OCI-LY7 (cell line): ENCODE measurements at regions not wholly inside any gene's neighbourhood (a gene's known extent, or its start where the extent isn't known, plus 50 kb on each side); places are given as distances from the start of the nearest gene placed in this dataset.

Experiments
- EZH2phosphoT487 ChIP-seq: fragments of 200-600 bp; sonication (generic); IDR thresholded peaks from 2 replicates; pipeline ENCODE4 v1.6.1; 2018; ENCODE audit warnings: low read depth, borderline replicate concordance, mild to moderate bottlenecking, mixed run types, antibody characterized with exemption, low read length, moderate library complexity, mixed read lengths
- TF ChIP-seq, protein P1 (sequence below): fragments of 200-600 bp; sonication (generic); conservative IDR thresholded peaks from 2 replicates; pipeline ENCODE4 v1.5.1; 2014; ENCODE audit warnings: mild to moderate bottlenecking, antibody characterized with exemption, low read length, moderate library complexity, mixed read lengths

DNA sequence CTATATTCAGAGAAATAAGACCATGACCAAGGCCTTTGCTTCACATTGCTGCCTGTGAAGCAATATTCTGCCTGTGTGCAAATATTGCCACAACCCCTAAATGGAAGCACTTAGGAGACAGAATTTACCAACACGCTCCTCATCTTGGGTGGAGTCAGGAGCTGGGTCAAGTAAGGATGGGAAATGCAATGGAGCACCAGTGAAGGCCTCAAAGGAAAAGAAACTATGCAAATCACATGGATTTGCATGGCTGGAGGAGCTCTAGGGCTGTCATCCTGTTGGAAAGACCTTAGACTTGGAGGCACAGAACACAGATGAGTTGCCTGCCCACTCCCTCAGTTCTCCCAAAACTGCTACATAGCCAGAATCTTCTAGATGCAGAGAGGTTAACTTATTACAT lies 435.5 kb downstream of the SIPA1L2 start:
- TF ChIP-seq, protein P1, sequence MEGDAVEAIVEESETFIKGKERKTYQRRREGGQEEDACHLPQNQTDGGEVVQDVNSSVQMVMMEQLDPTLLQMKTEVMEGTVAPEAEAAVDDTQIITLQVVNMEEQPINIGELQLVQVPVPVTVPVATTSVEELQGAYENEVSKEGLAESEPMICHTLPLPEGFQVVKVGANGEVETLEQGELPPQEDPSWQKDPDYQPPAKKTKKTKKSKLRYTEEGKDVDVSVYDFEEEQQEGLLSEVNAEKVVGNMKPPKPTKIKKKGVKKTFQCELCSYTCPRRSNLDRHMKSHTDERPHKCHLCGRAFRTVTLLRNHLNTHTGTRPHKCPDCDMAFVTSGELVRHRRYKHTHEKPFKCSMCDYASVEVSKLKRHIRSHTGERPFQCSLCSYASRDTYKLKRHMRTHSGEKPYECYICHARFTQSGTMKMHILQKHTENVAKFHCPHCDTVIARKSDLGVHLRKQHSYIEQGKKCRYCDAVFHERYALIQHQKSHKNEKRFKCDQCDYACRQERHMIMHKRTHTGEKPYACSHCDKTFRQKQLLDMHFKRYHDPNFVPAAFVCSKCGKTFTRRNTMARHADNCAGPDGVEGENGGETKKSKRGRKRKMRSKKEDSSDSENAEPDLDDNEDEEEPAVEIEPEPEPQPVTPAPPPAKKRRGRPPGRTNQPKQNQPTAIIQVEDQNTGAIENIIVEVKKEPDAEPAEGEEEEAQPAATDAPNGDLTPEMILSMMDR = no peak
- TF ChIP-seq EZH2phosphoT487 = no peak
